Mesendoderm (in vitro differentiated cells): ENCODE measurements at regions not wholly inside any gene's neighbourhood (a gene's known extent, or its start where the extent isn't known, plus 50 kb on each side); places are given as distances from the start of the nearest gene placed in this dataset.

Source experiments
- DNase-seq: peaks from one replicate; pipeline ENCODE4 v3.0.0; 2013
- H2AK5ac ChIP-seq: 2 replicates; pipeline ENCODE4 v1.6.1; 2013; ENCODE audit warnings: low read length, inconsistent platforms
- H2BK120ac ChIP-seq: 2 replicates; pipeline ENCODE4 v1.6.1; 2013; ENCODE audit warnings: low read depth, mild to moderate bottlenecking, low read length, moderate library complexity, mixed read lengths
- H2BK15ac ChIP-seq: replicated peaks from 2 replicates; pipeline ENCODE4 v1.6.1; 2013; ENCODE audit warnings: low read depth, mild to moderate bottlenecking, moderate library complexity
- H2BK5ac ChIP-seq: 2 replicates; pipeline ENCODE4 v1.6.1; 2013; ENCODE audit warnings: low read length, inconsistent platforms
- H3K18ac ChIP-seq: 2 replicates; pipeline ENCODE4 v1.6.1; 2013; ENCODE audit warnings: mild to moderate bottlenecking, low read length, mixed read lengths
- H3K23ac ChIP-seq: one replicate; pipeline ENCODE4 v1.6.1; 2013; ENCODE audit warnings: low read length
- H3K27ac ChIP-seq: 2 replicates; pipeline ENCODE4 v1.5.1; 2013; ENCODE audit warnings: low read depth, mild to moderate bottlenecking, inconsistent platforms, low read length, moderate library complexity
- H3K27me3 ChIP-seq: 2 replicates; pipeline ENCODE4 v1.6.1; 2013; ENCODE audit warnings: low read length, control low read depth, mild to moderate bottlenecking, inconsistent platforms; ENCODE audit not compliant: insufficient read depth, poor library complexity
- H3K36me3 ChIP-seq: 2 replicates; pipeline ENCODE4 v1.6.1; 2013; ENCODE audit warnings: low read length, inconsistent platforms; ENCODE audit not compliant: control insufficient read depth, insufficient read depth
- H3K4ac ChIP-seq: one replicate; pipeline ENCODE4 v1.6.1; 2013; ENCODE audit warnings: low read depth, mild to moderate bottlenecking, low read length, moderate library complexity
- H3K4me1 ChIP-seq: 2 replicates; pipeline ENCODE4 v1.6.1; 2013; ENCODE audit warnings: low read depth, low read length, inconsistent platforms; ENCODE audit not compliant: control insufficient read depth
- H3K4me2 ChIP-seq: 2 replicates; pipeline ENCODE4 v1.6.1; 2013; ENCODE audit warnings: low read length
- H3K4me3 ChIP-seq: 2 replicates; pipeline ENCODE4 v1.5.1; 2013; ENCODE audit warnings: mild to moderate bottlenecking, low read length
- H3K56ac ChIP-seq: one replicate; pipeline ENCODE4 v1.6.1; 2013; ENCODE audit warnings: low read length
- H3K79me1 ChIP-seq: 2 replicates; pipeline ENCODE4 v1.6.1; 2013; ENCODE audit warnings: low read length, inconsistent platforms
- H3K79me2 ChIP-seq: 2 replicates; pipeline ENCODE4 v1.6.1; 2013; ENCODE audit warnings: mild to moderate bottlenecking, low read length; ENCODE audit not compliant: control insufficient read depth, insufficient read depth
- H3K9ac ChIP-seq: 2 replicates; pipeline ENCODE4 v1.6.1; 2013; ENCODE audit warnings: low read length, inconsistent platforms
- H4K5ac ChIP-seq: one replicate; pipeline ENCODE4 v1.6.1; 2013; ENCODE audit warnings: low read length
- H4K8ac ChIP-seq: one replicate; pipeline ENCODE4 v1.6.1; 2013; ENCODE audit warnings: low read depth, mild to moderate bottlenecking, control low read depth, low read length, moderate library complexity
- WGBS: extraction: QIAGEN DNeasy Blood & Tissue Kit; methylation state at CpG from one replicate; pipeline ENCODE4 v1.1.7; 2013; ENCODE audit warnings: low lambda C conversion rate, missing lambda C conversion rate; ENCODE audit not compliant: insufficient coverage; ENCODE audit errors: extremely low coverage; 5-methylcytosine and 5-hydroxymethylcytosine counted together

DNA sequence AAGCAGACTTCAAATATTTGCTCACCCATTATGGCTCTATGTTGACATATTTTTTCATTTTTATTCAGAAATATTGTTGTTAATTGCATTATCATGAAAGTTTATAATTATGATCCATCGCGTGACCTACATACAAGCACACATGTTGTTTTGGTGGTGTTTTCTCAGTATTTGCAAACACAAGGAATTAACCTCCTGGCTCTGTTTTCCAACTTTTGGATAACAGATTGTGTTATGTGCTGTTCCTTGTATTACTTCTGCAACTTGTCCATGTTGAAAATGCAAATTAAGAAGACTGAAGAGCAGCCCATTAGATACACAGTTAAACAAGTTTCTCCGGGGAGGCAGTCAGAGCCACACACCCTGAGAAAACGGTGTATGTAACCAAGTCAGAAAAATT, 201.2 kb downstream of the SEC23A start:
- Histone ChIP-seq H3K27me3 (no peaks in the 10 kb centered on the region), H2AK5ac (no peak overlapping the region), H3K79me1 (no peaks in the 10 kb centered on the region), H3K56ac (no peak overlapping the region), H3K9ac (no peak overlapping the region), H4K8ac (no peak overlapping the region), H4K5ac (no peak overlapping the region), H2BK15ac (no peak overlapping the region), H3K4me1 (no peaks in the 10 kb centered on the region), H3K4me2 (no peak overlapping the region), H3K79me2 (no peaks in the 10 kb centered on the region), H3K36me3 (no peaks in the 10 kb centered on the region), H2BK5ac (no peak overlapping the region), H3K4me3 (no peak overlapping the region), H3K18ac (no peak overlapping the region), H3K4ac (no peak overlapping the region), H2BK120ac (no peak overlapping the region), H3K23ac (no peak overlapping the region), H3K27ac (no peak overlapping the region)
- no CpG with 5 or more reads among the region's 4 CpGs for WGBS
- no peak for DNase-seq

DNA sequence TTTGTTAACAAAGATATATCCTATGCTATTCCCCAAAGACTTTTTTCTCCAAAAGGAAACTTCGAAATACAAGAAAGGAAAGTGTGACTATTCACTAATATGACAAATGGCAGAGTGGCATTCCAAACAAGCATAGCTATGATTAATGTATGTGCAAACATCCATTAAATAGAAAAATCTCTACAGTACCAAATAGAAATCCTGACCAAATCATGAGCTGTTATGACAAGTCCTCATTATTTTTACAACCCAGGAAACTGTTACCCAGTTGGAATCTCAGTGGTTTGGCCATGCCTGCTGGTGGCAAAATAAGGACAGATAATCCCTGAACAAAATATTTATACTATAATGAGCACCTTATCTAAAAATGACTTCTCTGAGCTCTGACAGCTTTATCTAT, 202.1 kb downstream of the SEC23A start:
- Histone ChIP-seq H3K18ac (no peak overlapping the region), H3K27ac (no peak overlapping the region), H2BK5ac (no peak overlapping the region), H4K5ac (no peak overlapping the region), H3K4me2 (no peak overlapping the region), H2AK5ac (no peak overlapping the region), H3K4ac (no peak overlapping the region), H3K27me3 (no peaks in the 10 kb centered on the region), H3K9ac (no peak overlapping the region), H2BK15ac (no peak overlapping the region), H3K4me3 (no peak overlapping the region), H3K79me1 (no peaks in the 10 kb centered on the region), H3K79me2 (no peaks in the 10 kb centered on the region), H3K23ac (no peak overlapping the region), H3K4me1 (no peaks in the 10 kb centered on the region), H3K36me3 (no peaks in the 10 kb centered on the region), H2BK120ac (no peak overlapping the region), H3K56ac (no peak overlapping the region), H4K8ac (no peak overlapping the region)
- no peak for DNase-seq
- WGBS = no CpG with 5 or more reads among the region's 1 CpG

DNA sequence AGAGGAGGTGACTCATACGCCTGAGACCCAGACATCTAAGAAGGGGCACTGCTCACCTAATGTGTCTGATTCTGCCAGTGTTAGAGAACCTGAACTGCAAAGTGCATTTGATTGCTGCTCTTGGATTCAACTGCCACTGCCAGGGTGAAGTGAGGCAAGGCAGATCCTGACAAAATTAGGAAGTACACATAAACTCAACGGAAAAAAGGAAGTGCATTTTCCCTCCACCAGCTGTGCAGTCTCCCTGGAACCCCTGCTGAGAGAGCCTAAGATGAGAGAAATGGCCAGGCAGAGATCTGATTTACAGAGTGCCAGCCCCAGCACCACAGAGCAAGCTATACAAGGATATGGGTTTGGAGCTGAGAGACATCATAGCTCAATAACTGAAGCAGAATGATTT, 215.3 kb downstream of the SEC23A start:
- Histone ChIP-seq H3K27ac (no peak overlapping the region), H4K5ac (no peak overlapping the region), H2AK5ac (no peak overlapping the region), H3K56ac (no peak overlapping the region), H3K9ac (no peak overlapping the region), H2BK5ac (no peak overlapping the region), H3K79me2 (no peaks in the 10 kb centered on the region), H3K27me3 (no peaks in the 10 kb centered on the region), H3K36me3 (no peaks in the 10 kb centered on the region), H3K23ac (no peak overlapping the region), H3K4me2 (no peak overlapping the region), H2BK120ac (no peak overlapping the region), H3K4me1 (no peaks in the 10 kb centered on the region), H3K79me1 (no peaks in the 10 kb centered on the region), H3K4me3 (no peak overlapping the region), H3K18ac (no peak overlapping the region), H4K8ac (no peak overlapping the region), H3K4ac (no peak overlapping the region), H2BK15ac (no peak overlapping the region)
- DNase-seq = no peak
- no CpG with 5 or more reads among the region's 2 CpGs for WGBS

DNA sequence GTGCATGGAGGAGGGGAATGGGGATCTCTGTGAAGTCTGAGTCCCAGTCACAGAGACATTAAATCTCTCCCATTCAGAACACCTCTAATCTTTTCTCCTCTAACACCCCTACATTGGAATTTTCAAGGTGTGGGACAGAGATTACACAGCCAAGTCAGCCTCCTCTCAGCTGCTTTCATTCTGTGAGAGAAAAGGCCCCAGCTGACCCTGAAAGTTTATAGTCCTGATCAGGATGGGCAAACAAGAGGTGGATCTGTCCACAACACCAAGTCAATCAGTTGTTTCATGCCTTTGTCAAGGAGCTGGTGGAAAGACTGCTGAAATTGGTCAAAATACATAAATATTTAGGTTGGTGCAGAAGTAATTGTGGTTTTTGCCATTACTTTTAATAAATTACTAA, 218.9 kb downstream of the SEC23A start:
- H2BK15ac ChIP-seq = no peak overlapping the region
- H4K5ac ChIP-seq = no peak overlapping the region
- H3K4me3 ChIP-seq = no peak overlapping the region
- no peak overlapping the region for H2AK5ac ChIP-seq
- no peak overlapping the region for H4K8ac ChIP-seq
- no peak overlapping the region for H3K23ac ChIP-seq
- no peak overlapping the region for H3K9ac ChIP-seq
- H3K4ac ChIP-seq = no peak overlapping the region
- H3K4me2 ChIP-seq = no peak overlapping the region
- DNase-seq = no peak
- no peak overlapping the region for H3K18ac ChIP-seq
- no peaks in the 10 kb centered on the region for H3K79me2 ChIP-seq
- H3K79me1 ChIP-seq = no peaks in the 10 kb centered on the region
- no peaks in the 10 kb centered on the region for H3K4me1 ChIP-seq
- H3K56ac ChIP-seq = no peak overlapping the region
- no peaks in the 10 kb centered on the region for H3K36me3 ChIP-seq
- no peak overlapping the region for H2BK5ac ChIP-seq
- no peaks in the 10 kb centered on the region for H3K27me3 ChIP-seq
- H3K27ac ChIP-seq = no peak overlapping the region
- H2BK120ac ChIP-seq = no peak overlapping the region

DNA sequence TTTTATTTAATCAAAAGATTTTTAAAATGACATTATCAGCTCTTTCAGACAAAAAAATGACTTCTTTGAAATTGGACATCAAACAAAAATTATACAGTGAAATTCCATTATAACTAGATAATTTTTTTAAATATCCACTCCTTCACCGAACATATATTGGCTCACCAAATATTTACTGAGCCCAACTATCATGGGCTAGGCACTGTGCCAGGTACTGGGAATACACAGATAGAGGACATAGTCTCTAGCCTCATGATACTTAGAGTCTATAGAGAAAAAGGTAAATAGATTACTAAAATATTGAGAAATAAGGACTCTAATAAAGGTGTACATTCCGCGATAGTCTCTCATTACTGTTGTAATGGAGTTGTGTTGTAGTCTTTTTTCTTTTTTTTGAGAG, 219.9 kb downstream of the SEC23A start:
- Histone ChIP-seq H3K23ac (no peak overlapping the region), H2BK5ac (no peak overlapping the region), H3K4me3 (no peak overlapping the region), H3K79me1 (no peaks in the 10 kb centered on the region), H3K27me3 (no peaks in the 10 kb centered on the region), H3K4me2 (no peak overlapping the region), H2AK5ac (no peak overlapping the region), H2BK15ac (no peak overlapping the region), H3K79me2 (no peaks in the 10 kb centered on the region), H3K27ac (no peak overlapping the region), H3K9ac (no peak overlapping the region), H3K36me3 (no peaks in the 10 kb centered on the region), H2BK120ac (no peak overlapping the region), H3K56ac (no peak overlapping the region), H3K18ac (no peak overlapping the region), H4K5ac (no peak overlapping the region), H3K4ac (no peak overlapping the region), H3K4me1 (no peaks in the 10 kb centered on the region), H4K8ac (no peak overlapping the region)
- WGBS = 100% methylated on average over 1 of the region's 3 CpGs
- no peak for DNase-seq

DNA sequence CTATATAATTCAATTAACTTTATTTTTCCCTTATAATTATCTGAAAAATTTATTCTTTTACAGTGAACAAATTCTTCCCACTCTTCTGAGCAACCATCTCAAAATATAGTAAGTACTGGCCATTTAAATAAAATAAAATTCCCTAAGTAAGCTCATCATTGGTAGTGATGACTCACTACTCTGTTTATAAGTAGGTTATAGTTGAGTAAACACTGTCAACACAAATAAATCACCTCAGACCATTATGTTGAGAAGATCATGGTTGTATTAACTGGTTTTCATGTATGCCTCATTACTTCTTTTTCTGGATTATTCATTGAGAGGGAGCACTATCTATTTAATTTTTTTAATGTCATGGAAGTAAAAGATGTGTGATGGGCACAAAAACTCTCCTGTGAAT, 220.5 kb downstream of the SEC23A start:
- no peaks in the 10 kb centered on the region for H3K27me3 ChIP-seq

More for the DNA sequence above, 220.5 kb downstream of the SEC23A start:
- Histone ChIP-seq H3K4me1 (no peaks in the 10 kb centered on the region), H3K56ac (no peak overlapping the region), H3K79me2 (no peaks in the 10 kb centered on the region), H2AK5ac (no peak overlapping the region), H3K18ac (no peak overlapping the region), H3K36me3 (no peaks in the 10 kb centered on the region), H2BK120ac (no peak overlapping the region), H3K79me1 (no peaks in the 10 kb centered on the region), H2BK5ac (no peak overlapping the region), H3K4ac (no peak overlapping the region), H3K27ac (no peak overlapping the region), H3K4me3 (no peak overlapping the region), H4K8ac (no peak overlapping the region), H4K5ac (no peak overlapping the region), H2BK15ac (no peak overlapping the region), H3K23ac (no peak overlapping the region), H3K9ac (no peak overlapping the region), H3K4me2 (no peak overlapping the region)
- DNase-seq = no peak
